Uterus (tissue), 3 donors: ENCODE measurements at regions not wholly inside any gene's neighbourhood (a gene's known extent, or its start where the extent isn't known, plus 50 kb on each side); places are given as distances from the start of the nearest gene placed in this dataset.
"Not testable (repeated sequence)": the region's sequence is repeated elsewhere in the genome, so short reads cannot be mapped to it uniquely, and the experiment has no call there.

ENCODE experiments used
- DNase-seq, 2 donors: peaks; one replicate each; pipeline ENCODE4 v3.0.0-alpha.2; 2019 to 2020
- H3K27ac ChIP-seq, 2 donors: fragments of 200-600 bp; sonication (generic); 1 replicate in 1 of 2; 2 replicates in 1 of 2; pipeline ENCODE4 v1.5.1; 2016 to 2018
- H3K27me3 ChIP-seq, 2 donors: fragments of 200-600 bp; sonication (generic); one replicate each; pipeline ENCODE4 v1.5.1; 2018 to 2019; ENCODE audit warnings: control low read depth in 1 of 2
- H3K36me3 ChIP-seq, 2 donors: fragments of 200-600 bp; sonication (generic); one replicate each; pipeline ENCODE4 v1.5.1; 2019; ENCODE audit warnings: control low read depth in 1 of 2
- H3K4me1 ChIP-seq, 2 donors: fragments of 200-600 bp; sonication (generic); one replicate each; pipeline ENCODE4 v1.5.1; 2018 to 2019; ENCODE audit warnings: control low read depth in 1 of 2
- H3K4me3 ChIP-seq, 2 donors: fragments of 200-600 bp; sonication (generic); 1 replicate in 1 of 2; 2 replicates in 1 of 2; pipeline ENCODE4 v1.5.1; 2018 to 2019; ENCODE audit warnings: mild to moderate bottlenecking in 1 of 2
- H3K9me3 ChIP-seq, 2 donors: fragments of 200-600 bp; sonication (generic); one replicate each; pipeline ENCODE4 v1.5.1; 2019; ENCODE audit warnings: control low read depth in 1 of 2
- POLR2A ChIP-seq, 2 donors: fragments of 450-650 bp; IDR thresholded peaks; one replicate each; pipeline ENCODE4 v1.6.1; 2016; ENCODE audit warnings: antibody characterized with exemption in 2 of 2, mild to moderate bottlenecking in 1 of 2, moderate library complexity in 1 of 2
- intact Hi-C: fragments of 100-400 bp; cut with DNase I; formaldehyde crosslinking; loops from one replicate; pipeline ENCODE4 v1.15.1; 2023; ENCODE audit warnings: low total_unique reads
- TF ChIP-seq, protein P1 (sequence below), 4 experiments: fragments of 200-600 bp in 2 of 4; fragments of 450-650 bp in 2 of 4; sonication (generic) in 2 of 4; IDR thresholded peaks; one replicate each; pipeline ENCODE4 v1.5.1; 2016 to 2019; ENCODE audit warnings: antibody characterized with exemption in 4 of 4, mild to moderate bottlenecking in 2 of 4, moderate library complexity in 1 of 4
- donor health status: DM: yes; HTN: yes; CAD: no.

DNA sequence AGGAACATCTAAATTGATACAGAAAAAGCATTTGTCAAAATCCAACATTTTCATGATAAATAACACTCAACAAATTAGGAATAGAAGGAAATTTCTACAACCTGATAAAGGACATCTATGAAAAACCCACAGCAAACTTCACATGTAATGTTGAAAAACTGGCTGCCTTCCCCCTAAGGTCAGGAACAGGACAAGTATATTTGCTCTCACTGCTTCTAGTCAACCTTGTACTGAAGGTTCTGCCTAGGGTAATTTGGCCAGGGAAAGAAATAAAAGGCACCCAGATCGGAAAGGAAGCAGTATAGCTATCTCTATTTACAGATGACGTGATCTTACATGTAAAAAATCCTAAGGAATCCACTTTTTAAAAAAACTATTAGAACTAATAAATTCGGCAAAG, 97.1 kb upstream of the USP9X start:
- H3K27ac ChIP-seq: no peak overlapping the region
- DNase-seq: no peak
- intact Hi-C loops: no loop called here
- no peaks in the 10 kb centered on the region for H3K27me3 ChIP-seq
- H3K36me3 ChIP-seq: no peaks in the 10 kb centered on the region
- no peaks in the 10 kb centered on the region for H3K4me1 ChIP-seq
- no peak overlapping the region for H3K4me3 ChIP-seq
- no peaks in the 10 kb centered on the region for H3K9me3 ChIP-seq
- no peak for TF ChIP-seq POLR2A (IDR thresholded peaks at IDR 0.05)
- TF ChIP-seq, protein P1, sequence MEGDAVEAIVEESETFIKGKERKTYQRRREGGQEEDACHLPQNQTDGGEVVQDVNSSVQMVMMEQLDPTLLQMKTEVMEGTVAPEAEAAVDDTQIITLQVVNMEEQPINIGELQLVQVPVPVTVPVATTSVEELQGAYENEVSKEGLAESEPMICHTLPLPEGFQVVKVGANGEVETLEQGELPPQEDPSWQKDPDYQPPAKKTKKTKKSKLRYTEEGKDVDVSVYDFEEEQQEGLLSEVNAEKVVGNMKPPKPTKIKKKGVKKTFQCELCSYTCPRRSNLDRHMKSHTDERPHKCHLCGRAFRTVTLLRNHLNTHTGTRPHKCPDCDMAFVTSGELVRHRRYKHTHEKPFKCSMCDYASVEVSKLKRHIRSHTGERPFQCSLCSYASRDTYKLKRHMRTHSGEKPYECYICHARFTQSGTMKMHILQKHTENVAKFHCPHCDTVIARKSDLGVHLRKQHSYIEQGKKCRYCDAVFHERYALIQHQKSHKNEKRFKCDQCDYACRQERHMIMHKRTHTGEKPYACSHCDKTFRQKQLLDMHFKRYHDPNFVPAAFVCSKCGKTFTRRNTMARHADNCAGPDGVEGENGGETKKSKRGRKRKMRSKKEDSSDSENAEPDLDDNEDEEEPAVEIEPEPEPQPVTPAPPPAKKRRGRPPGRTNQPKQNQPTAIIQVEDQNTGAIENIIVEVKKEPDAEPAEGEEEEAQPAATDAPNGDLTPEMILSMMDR (IDR thresholded peaks at IDR 0.05): no peak

- H3K27ac ChIP-seq, H3K36me3 ChIP-seq, H3K4me1 ChIP-seq, H3K27me3 ChIP-seq, DNase-seq, H3K9me3 ChIP-seq, H3K4me3 ChIP-seq, intact Hi-C loops: not testable (repeated sequence)
Observed at GRCh38 chrX:40993395-40993794, 91.8 kb upstream of the USP9X start.

DNA sequence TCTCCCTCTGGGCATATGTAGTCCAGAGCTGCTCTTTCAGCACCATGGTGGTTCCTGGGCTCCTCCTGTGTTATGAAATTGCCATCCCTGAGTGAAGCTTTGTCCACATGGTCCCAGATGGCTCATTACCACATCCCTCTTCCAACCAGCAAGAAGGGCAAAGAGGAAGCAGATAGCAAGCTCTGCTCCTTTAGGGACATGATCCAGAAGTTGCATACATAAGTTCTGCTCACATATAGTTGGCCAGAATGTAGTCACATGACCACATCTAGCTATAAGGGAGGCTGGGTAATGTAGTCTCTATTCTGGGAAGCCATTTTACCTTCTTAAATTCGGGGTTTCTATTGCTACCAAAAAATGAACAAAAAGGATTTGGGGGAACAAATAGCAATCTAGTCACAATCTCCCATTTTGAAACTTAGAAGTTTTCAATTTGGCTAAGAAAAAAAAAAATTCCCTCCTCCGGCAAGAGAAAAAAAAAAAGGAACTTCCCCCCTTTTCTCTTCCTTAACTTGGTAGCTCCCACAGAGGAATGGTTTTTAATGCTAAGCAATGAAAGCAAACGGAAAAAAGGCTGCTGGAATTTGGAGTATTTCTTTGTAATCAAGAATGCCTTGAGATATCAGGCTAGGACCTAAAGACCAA, 88.2 kb upstream of the USP9X start:
- no peaks in the 10 kb centered on the region for H3K36me3 ChIP-seq
- H3K4me1 ChIP-seq: no peaks in the 10 kb centered on the region
- no peak overlapping the region for H3K4me3 ChIP-seq
- H3K27ac ChIP-seq: no peak overlapping the region
- no peaks in the 10 kb centered on the region for H3K9me3 ChIP-seq
- no peaks in the 10 kb centered on the region for H3K27me3 ChIP-seq
- no peak for TF ChIP-seq POLR2A (IDR thresholded peaks at IDR 0.05)
- DNase-seq: no peak
- intact Hi-C loops: no loop called here

DNA sequence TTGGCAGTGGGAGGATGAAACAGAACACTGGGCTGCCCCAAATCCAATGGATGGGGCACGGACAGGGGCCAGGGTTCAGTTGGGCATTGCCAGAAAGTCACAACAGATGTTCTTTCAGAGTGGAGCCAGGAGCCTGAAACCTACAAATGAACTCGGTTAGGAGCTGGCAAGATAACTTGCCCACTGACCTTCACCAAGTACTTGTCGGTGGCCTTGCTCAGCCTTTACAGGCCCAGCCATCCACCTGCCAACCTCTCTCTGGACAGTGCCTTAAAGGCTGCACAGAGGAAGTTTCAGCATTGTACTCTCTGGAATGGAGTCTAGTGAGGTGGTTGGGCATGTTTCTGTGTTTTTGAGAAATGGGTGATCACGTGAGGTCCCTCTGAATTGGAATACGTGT, 87.1 kb upstream of the USP9X start:
- H3K27ac ChIP-seq: no peak overlapping the region
- H3K4me3 ChIP-seq: no peak overlapping the region
- H3K36me3 ChIP-seq: no peaks in the 10 kb centered on the region
- no peaks in the 10 kb centered on the region for H3K4me1 ChIP-seq
- no peaks in the 10 kb centered on the region for H3K27me3 ChIP-seq
- H3K9me3 ChIP-seq: no peaks in the 10 kb centered on the region
- no peak for TF ChIP-seq POLR2A (IDR thresholded peaks at IDR 0.05)
- TF ChIP-seq, protein P1 (IDR thresholded peaks at IDR 0.05): no peak
- intact Hi-C loops: no loop called here
- no peak for DNase-seq

- no peak for TF ChIP-seq POLR2A (IDR thresholded peaks at IDR 0.05)
- TF ChIP-seq, protein P1 (IDR thresholded peaks at IDR 0.05): no peak
- no peak for DNase-seq
- Histone ChIP-seq H3K27ac (no peak overlapping the region), H3K36me3 (no peaks in the 10 kb centered on the region), H3K27me3 (no peaks in the 10 kb centered on the region), H3K4me1 (no peaks in the 10 kb centered on the region), H3K4me3 (no peak overlapping the region), H3K9me3 (no peaks in the 10 kb centered on the region)
- intact Hi-C loops: no loop called here
Observed at GRCh38 chrX:41001327-41001726, 83.9 kb upstream of the USP9X start.

DNA sequence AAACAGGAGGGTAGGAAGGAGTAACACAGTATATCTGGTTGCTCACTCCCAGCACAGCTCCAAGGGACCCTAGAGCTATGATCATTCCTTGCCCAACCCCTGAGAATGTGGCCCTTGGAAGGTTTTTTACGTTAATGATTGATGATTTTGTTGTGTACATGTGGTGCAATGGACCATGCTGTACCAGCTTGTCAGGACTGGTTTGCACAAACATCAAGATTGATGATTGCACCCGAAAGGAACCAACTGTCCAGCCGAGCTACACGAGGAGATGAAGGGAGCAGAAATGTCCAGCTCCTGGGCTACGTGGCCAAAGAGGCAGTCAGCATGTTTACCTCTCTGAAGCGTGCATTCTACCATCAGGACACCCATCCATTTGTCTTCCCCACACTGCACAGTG, 83.2 kb upstream of the USP9X start:
- no peaks in the 10 kb centered on the region for H3K4me1 ChIP-seq
- no peak overlapping the region for H3K4me3 ChIP-seq
- H3K36me3 ChIP-seq: no peaks in the 10 kb centered on the region
- intact Hi-C loops: no loop called here
- DNase-seq: no peak
- no peaks in the 10 kb centered on the region for H3K27me3 ChIP-seq
- no peak for TF ChIP-seq POLR2A (IDR thresholded peaks at IDR 0.05)
- TF ChIP-seq, protein P1 (IDR thresholded peaks at IDR 0.05): no peak
- H3K9me3 ChIP-seq: no peaks in the 10 kb centered on the region
- H3K27ac ChIP-seq: no peak overlapping the region
